GM12873 (cell line): ENCODE measurements at regions not wholly inside any gene's neighbourhood (a gene's known extent, or its start where the extent isn't known, plus 50 kb on each side); places are given as distances from the start of the nearest gene placed in this dataset.

Source experiments
- CTCF ChIP-seq: IDR thresholded peaks from 2 replicates; pipeline ENCODE4 v1.5.1; 2012; ENCODE audit warnings: low read depth, mild to moderate bottlenecking, moderate library complexity, low read length, control low read depth; ENCODE audit not compliant: insufficient read depth; ENCODE audit errors: missing control alignments

DNA sequence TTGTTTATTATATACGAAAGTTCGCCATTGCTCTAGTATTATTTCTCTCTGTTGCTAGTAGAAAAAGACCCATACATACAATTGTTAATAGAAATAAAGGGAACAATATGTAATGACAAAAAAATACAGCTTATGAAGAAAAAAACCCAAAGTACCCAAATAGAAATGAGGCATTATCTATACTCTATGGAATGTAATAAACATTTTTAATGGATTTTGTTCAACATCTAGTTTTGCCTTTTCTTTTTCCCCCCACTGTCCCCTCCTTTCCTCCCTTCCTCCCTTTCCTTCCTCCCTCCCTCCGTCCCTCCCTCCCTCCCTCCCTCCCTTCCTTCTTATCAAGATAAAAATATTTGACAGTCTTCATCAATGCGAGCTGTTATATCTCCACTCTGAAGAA is 81.5 kb upstream of the NEK7 start:
- TF ChIP-seq CTCF, result no peak

DNA sequence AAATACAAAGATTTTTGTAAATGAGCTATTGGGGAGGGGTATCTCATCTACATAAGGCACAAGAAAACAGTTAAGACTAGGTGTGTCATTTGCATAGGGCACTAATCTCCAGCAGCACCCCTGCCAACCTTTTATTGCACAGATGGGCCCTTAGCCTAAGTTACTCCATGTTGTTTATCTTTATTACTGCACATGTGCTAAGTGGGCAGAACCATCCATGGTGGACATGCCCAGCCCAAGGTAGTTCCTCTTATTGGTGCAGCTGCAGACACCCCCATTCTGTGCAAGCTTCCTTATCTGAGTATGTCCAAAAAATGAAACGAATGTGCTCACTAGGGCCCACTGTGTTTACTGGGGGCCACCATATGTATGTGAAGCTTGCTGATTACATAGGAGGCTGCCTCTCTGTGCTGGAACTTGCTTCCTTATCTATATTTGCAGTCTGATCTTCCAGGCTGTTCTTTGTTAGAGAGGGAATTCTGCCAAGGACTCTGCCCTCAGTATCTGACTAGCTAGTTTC is 77.3 kb upstream of the NEK7 start:
- no peak for TF ChIP-seq CTCF

- no peak for TF ChIP-seq CTCF
These were observed 74.2 kb upstream of the NEK7 start for GRCh38 chr1:198082576-198082975.

DNA sequence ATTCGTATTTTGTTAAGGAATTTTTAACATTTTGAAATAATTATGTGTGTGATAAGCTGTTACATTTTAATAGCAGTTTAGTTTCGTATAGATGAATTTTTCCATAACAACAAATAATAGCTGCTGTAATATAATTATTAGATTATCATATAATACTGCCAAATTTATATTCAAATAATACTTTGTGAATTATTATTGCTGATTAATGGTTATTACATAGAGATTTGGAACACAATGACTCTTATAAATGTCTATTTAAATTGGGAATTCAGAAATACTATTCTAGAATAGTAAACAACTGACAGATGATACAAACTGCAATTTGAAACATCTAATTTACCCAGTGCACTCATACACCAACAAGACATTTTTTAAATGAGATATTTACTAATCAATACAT is 73.2 kb upstream of the NEK7 start:
- no peak for TF ChIP-seq CTCF

DNA sequence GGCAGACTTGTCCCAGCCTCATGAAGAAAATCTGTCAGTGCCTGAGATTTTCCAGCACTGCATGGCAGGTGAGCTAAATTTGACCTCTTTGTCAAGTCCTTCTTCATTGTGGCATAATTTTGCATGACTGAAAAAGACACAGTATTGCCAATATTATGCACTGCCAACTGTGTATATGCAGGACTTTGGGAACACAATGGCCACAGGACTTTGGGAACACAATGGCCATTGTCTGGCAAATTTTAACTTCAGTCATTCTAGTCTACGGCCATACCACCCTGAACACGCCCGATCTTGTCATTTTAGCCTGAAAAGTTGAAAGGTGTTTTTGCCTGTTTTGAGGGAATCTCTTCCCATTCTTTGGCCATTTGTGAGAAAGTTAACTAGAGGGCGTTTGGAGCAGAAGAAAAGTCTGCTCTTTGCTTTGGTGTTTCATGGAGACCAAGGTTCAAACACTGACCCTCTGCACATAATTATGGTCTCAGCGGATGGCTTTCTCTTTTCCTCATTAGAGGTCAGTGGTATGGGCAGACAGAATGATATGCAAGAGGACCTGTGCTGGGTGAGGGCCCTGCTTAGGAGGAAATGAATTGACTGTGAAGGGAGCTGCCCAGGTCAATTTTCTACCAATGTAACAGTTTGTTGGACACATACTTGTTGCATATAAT is 72.4 kb upstream of the NEK7 start:
- no peak for TF ChIP-seq CTCF

- no peak for TF ChIP-seq CTCF
These were observed 70.6 kb upstream of the NEK7 start for GRCh38 chr1:198086051-198086745.

- no peak for TF ChIP-seq CTCF
These were observed 69.0 kb upstream of the NEK7 start for GRCh38 chr1:198087831-198088230.
